Tibial nerve (tissue), 4 donors: ENCODE measurements at regions not wholly inside any gene's neighbourhood (a gene's known extent, or its start where the extent isn't known, plus 50 kb on each side); places are given as distances from the start of the nearest gene placed in this dataset.

Experiments
- DNase-seq, 2 donors: peaks; one replicate each; pipeline ENCODE4 v3.0.0-alpha.2; 2019; ENCODE audit warnings: low spot score in 2 of 2
- H3K27ac ChIP-seq, 4 donors: fragments of 200-600 bp; sonication (generic) in 3 of 4; one replicate each; pipeline ENCODE4 v1.5.1; 2017 to 2019; ENCODE audit warnings: mild to moderate bottlenecking in 1 of 4
- H3K27me3 ChIP-seq, 2 donors: fragments of 200-600 bp; sonication (generic) in 1 of 2; one replicate each; pipeline versions ENCODE4 v1.5.1 to v1.6.0; 2017 to 2019
- H3K36me3 ChIP-seq, 3 donors: fragments of 200-600 bp; sonication (generic); one replicate each; pipeline ENCODE4 v1.5.1; 2018 to 2019
- H3K4me1 ChIP-seq, 4 donors: fragments of 200-600 bp; sonication (generic) in 3 of 4; one replicate each; pipeline ENCODE4 v1.5.1; 2017 to 2019
- H3K4me3 ChIP-seq, 4 donors: fragments of 200-600 bp; sonication (generic) in 3 of 4; one replicate each; pipeline ENCODE4 v1.5.1; 2017 to 2019; ENCODE audit warnings: mild to moderate bottlenecking in 1 of 4, moderate library complexity in 1 of 4
- H3K9me3 ChIP-seq, 4 donors: fragments of 200-600 bp; sonication (generic) in 3 of 4; one replicate each; pipeline ENCODE4 v1.5.1; 2017 to 2019
- EP300 ChIP-seq, 2 donors: sonication (generic); formaldehyde crosslinking; IDR thresholded peaks; one replicate each; pipeline ENCODE4 v1.6.1; 2017; ENCODE audit warnings: antibody characterized with exemption in 2 of 2, mild to moderate bottlenecking in 1 of 2
- POLR2A ChIP-seq, 2 donors: fragments of 450-650 bp; IDR thresholded peaks; one replicate each; pipeline ENCODE4 v1.6.1; 2017; ENCODE audit warnings: antibody characterized with exemption in 2 of 2, mild to moderate bottlenecking in 2 of 2, moderate library complexity in 2 of 2
- WGBS, 2 donors: methylation state at CpG; one replicate each; pipeline ENCODE4 v1.1.5; 2018; 5-methylcytosine and 5-hydroxymethylcytosine counted together
- TF ChIP-seq, protein P1 (sequence below), 5 experiments: fragments of 200-600 bp in 3 of 5; fragments of 450-650 bp in 2 of 5; sonication (generic) in 3 of 5; IDR thresholded peaks; one replicate each; pipeline ENCODE4 v1.5.1; 2016 to 2019; ENCODE audit warnings: antibody characterized with exemption in 5 of 5, mild to moderate bottlenecking in 3 of 5, moderate library complexity in 2 of 5

DNA sequence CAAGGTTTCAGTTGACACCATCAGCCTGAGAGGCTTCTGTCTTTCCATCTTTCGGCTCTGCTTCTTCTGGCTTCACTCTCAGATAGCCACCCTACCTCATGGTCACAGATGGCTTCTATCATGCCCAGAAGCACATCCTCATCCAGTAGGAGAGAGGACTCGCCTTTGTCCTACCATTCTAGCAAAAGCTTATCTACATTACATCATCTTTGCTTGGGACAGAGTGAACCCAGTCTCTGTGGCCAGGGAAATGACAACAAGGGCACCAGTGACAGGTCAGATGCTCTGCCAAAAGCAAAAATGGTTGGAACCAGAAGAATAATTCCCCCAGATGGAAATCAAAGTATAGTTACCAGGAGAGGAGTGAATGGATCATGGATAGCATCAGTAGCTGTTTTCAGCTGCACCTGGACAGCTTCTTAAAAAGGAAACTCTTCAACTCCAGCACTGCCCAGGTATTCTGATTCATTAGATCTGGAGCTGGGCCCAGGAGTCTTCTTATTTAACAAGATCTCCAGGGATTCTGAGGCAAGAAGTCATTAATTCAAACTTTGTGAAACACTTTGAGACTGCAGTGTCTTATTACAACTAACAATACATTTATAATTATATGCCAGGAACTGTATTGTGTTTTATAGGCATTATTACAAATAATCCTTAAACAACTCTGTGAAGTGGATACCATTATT, 257.7 kb upstream of the UBE2E3 start:
- no peaks in the 10 kb centered on the region for H3K36me3 ChIP-seq
- H3K4me3 ChIP-seq, result no peak overlapping the region
- TF ChIP-seq, protein P1, sequence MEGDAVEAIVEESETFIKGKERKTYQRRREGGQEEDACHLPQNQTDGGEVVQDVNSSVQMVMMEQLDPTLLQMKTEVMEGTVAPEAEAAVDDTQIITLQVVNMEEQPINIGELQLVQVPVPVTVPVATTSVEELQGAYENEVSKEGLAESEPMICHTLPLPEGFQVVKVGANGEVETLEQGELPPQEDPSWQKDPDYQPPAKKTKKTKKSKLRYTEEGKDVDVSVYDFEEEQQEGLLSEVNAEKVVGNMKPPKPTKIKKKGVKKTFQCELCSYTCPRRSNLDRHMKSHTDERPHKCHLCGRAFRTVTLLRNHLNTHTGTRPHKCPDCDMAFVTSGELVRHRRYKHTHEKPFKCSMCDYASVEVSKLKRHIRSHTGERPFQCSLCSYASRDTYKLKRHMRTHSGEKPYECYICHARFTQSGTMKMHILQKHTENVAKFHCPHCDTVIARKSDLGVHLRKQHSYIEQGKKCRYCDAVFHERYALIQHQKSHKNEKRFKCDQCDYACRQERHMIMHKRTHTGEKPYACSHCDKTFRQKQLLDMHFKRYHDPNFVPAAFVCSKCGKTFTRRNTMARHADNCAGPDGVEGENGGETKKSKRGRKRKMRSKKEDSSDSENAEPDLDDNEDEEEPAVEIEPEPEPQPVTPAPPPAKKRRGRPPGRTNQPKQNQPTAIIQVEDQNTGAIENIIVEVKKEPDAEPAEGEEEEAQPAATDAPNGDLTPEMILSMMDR (IDR thresholded peaks at IDR 0.05), result no peak
- TF ChIP-seq EP300 (IDR thresholded peaks at IDR 0.05), result no peak
- TF ChIP-seq POLR2A (IDR thresholded peaks at IDR 0.05), result no peak
- 82 to 87% methylated on average over 2 of the region's 2 CpGs for WGBS, 2 donors
- H3K27me3 ChIP-seq, result no peaks in the 10 kb centered on the region
- no peaks in the 10 kb centered on the region for H3K4me1 ChIP-seq
- no peaks in the 10 kb centered on the region for H3K9me3 ChIP-seq
- H3K27ac ChIP-seq, result no peak overlapping the region
- DNase-seq, result peak in 1 of 2 donors; percentile 10

GRCh38 chr2:180720829-180721228, 259.6 kb upstream of the UBE2E3 start:
- DNase-seq, result no peak
- H3K27ac ChIP-seq, result no peak overlapping the region
- H3K27me3 ChIP-seq, result no peaks in the 10 kb centered on the region
- no peak for TF ChIP-seq EP300 (IDR thresholded peaks at IDR 0.05)
- TF ChIP-seq, protein P1 (IDR thresholded peaks at IDR 0.05), result no peak
- TF ChIP-seq POLR2A (IDR thresholded peaks at IDR 0.05), result no peak
- 55 to 71% methylated on average over 1 of the region's 1 CpG for WGBS, 2 donors
- H3K4me1 ChIP-seq, result no peaks in the 10 kb centered on the region
- H3K9me3 ChIP-seq, result no peaks in the 10 kb centered on the region
- H3K36me3 ChIP-seq, result no peaks in the 10 kb centered on the region
- H3K4me3 ChIP-seq, result no peak overlapping the region

GRCh38 chr2:180717588-180717987, 262.8 kb upstream of the UBE2E3 start:
- WGBS, 2 donors, result 88% methylated on average over 3 of the region's 3 CpGs
- TF ChIP-seq, protein P1 (IDR thresholded peaks at IDR 0.05), result no peak
- TF ChIP-seq EP300 (IDR thresholded peaks at IDR 0.05) (no peak), POLR2A (IDR thresholded peaks at IDR 0.05) (no peak)
- no peaks in the 10 kb centered on the region for H3K4me1 ChIP-seq
- no peaks in the 10 kb centered on the region for H3K36me3 ChIP-seq
- no peaks in the 10 kb centered on the region for H3K27me3 ChIP-seq
- no peak overlapping the region for H3K4me3 ChIP-seq
- no peak overlapping the region for H3K27ac ChIP-seq
- no peak for DNase-seq
- H3K9me3 ChIP-seq, result peaks cover 0 to 7% (median 0%) of the 10 kb centered on the region in 4 donors

- WGBS, 2 donors, result 48 to 65% methylated on average over 4 of the region's 4 CpGs
- DNase-seq, result no peak
- H3K27me3 ChIP-seq, result no peaks in the 10 kb centered on the region
- no peaks in the 10 kb centered on the region for H3K4me1 ChIP-seq
- peaks cover 0 to 11% (median 0%) of the 10 kb centered on the region in 4 donors for H3K9me3 ChIP-seq
- TF ChIP-seq, protein P1 (IDR thresholded peaks at IDR 0.05), result no peak
- TF ChIP-seq POLR2A (IDR thresholded peaks at IDR 0.05) (no peak), EP300 (IDR thresholded peaks at IDR 0.05) (no peak)
- H3K36me3 ChIP-seq, result no peaks in the 10 kb centered on the region
- no peak overlapping the region for H3K27ac ChIP-seq
- H3K4me3 ChIP-seq, result no peak overlapping the region
Observed at GRCh38 chr2:180716186-180717180, 263.9 kb upstream of the UBE2E3 start.

DNA sequence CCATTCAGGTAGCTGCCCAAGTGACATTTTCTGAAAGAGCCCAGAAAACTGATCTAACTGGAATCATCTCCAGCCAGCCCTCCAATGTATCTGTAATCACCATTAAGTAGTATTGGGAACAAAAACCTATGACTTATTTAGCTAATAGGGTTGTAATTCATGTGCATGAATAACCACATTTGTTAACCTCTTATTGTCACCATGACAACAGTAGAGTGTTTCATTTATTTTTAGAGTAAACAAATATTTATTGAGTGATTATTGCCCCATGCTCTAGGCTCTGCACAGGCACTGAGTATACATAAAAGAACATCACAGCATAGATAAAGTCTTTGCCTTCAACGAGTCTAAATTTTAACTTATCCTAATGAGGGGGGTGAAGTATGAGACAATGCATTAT, 265.4 kb upstream of the UBE2E3 start:
- no peaks in the 10 kb centered on the region for H3K36me3 ChIP-seq
- TF ChIP-seq, protein P1 (IDR thresholded peaks at IDR 0.05), result no peak
- TF ChIP-seq EP300 (IDR thresholded peaks at IDR 0.05), result no peak
- no peak for TF ChIP-seq POLR2A (IDR thresholded peaks at IDR 0.05)
- peaks cover 0 to 11% (median 0%) of the 10 kb centered on the region in 4 donors for H3K9me3 ChIP-seq
- WGBS, 2 donors, result 48 to 71% methylated on average over 1 of the region's 1 CpG
- no peaks in the 10 kb centered on the region for H3K27me3 ChIP-seq
- DNase-seq, result no peak
- no peaks in the 10 kb centered on the region for H3K4me1 ChIP-seq
- no peak overlapping the region for H3K4me3 ChIP-seq
- no peak overlapping the region for H3K27ac ChIP-seq
